ENCODE measurements at regions not wholly inside any gene's neighbourhood (a gene's known extent, or its start where the extent isn't known, plus 50 kb on each side); places are given as distances from the start of the nearest gene placed in this dataset.

- FAIRE-seq = no peak
- DNase-seq (ENCODE audit: insufficient read length, low spot score) = no peak
- no peak for TF ChIP-seq CTCF (IDR thresholded peaks at IDR 0.05; ENCODE audit: insufficient read depth, missing control alignments)
Measured at GRCh38 chr18:45430041-45430440, 185.2 kb upstream of the SLC14A2 start.

- no peak for TF ChIP-seq CTCF (IDR thresholded peaks at IDR 0.05; ENCODE audit: insufficient read depth, missing control alignments)
- DNase-seq (ENCODE audit: insufficient read length, low spot score) (no peak), FAIRE-seq (no peak)
Measured at GRCh38 chr18:45435810-45436209, 179.5 kb upstream of the SLC14A2 start.

- TF ChIP-seq CTCF (IDR thresholded peaks at IDR 0.05; ENCODE audit: insufficient read depth, missing control alignments) = no peak
- FAIRE-seq (no peak), DNase-seq (ENCODE audit: insufficient read length, low spot score) (no peak)
Measured at GRCh38 chr18:45437366-45437765, 177.9 kb upstream of the SLC14A2 start.

DNA sequence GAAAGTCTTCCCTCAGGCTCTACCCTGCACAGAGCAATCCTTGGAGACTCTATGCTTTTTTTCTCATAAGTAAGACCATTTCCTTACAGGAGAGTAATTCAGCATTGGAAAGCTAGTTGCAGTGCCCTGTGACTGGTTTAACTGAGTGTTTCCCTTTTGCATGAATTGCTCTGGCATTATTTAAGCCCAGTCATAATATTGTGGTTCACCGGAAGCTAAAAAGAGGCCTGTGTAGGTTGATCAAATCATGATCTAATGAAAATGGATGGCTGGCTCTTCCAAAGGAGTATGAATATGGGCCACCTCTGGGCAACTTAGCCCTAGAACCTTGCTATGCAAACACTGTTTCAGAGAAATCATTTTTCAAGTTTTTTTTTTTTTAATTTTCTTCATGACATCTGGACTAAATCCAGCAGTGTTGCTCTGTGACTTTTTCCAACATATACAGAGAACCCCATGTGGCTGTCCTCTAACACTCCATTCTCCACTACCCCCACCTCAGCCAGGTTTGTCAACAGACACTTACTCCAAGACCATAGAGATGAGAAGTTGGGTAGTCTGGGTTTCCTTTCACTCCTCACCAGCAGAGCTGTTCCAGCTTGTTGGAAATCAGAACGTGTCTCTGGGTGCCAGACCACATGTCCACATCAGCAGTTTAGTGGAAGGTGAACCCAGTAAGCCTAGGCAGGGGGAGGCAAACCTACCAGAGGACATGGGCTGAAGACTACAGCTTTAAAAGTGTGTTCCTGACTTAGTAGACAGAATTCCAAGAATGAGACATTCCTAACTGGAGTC is 175.2 kb upstream of the SLC14A2 start:
- FAIRE-seq = no peak
- no peak for DNase-seq (ENCODE audit: insufficient read length, low spot score)
- no peak for TF ChIP-seq CTCF (IDR thresholded peaks at IDR 0.05; ENCODE audit: insufficient read depth, missing control alignments)

DNA sequence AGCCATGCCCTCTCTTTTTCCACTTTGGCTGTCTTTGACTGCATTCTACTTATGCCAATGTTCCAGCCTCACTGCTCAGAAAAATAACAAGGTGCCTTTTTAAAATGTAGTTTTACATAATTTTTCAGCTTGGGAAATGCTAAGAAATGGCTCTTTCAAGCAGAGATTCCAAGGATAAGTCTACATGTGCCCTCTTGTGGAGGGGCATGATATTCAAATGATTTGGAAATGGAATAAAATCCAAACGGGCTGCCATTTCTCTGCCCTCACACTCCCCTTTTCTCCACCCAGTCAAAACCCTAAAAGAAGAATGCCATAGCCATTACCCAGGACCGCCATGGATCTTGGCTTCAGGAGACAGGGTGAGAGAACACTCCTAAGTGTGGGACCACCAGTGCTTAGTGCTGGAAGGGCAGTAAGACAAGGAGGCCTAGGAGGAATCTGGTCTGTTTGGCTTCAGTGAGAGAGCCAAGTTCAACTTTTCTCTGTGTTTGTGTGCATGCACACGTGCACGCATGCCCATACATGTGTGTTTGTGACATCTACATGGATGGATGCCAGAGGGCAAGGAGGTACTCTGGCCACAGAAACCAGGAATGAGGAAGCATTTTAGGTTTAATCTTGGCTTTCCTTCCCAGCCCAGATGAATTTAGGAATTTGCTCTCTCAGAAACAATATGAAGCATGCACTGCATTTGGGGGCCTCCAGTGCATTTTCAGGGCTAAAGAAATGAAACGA is 174.0 kb upstream of the SLC14A2 start:
- FAIRE-seq (no peak), DNase-seq (ENCODE audit: insufficient read length, low spot score) (no peak)
- no peak for TF ChIP-seq CTCF (IDR thresholded peaks at IDR 0.05; ENCODE audit: insufficient read depth, missing control alignments)

DNA sequence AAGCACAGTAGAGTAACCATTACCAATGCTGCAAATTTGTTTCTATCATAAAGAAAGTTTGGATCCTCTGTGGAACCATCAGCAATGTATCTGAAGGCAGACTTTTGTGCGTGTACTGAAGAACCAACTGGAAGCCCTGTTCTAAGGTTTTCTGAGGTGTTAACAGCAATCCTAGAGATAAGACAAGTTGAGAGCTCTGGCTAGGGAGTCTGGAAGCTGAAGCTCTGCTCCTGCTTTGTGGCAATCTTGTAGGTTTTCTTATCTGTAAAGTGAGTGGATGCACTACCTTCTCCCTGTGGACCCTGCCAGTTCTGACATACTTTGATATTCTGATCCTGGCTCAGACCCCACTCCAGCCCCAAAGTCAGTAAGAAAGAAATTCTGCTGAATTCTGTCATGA is 171.2 kb upstream of the SLC14A2 start:
- FAIRE-seq = no peak
- TF ChIP-seq CTCF (IDR thresholded peaks at IDR 0.05; ENCODE audit: insufficient read depth, missing control alignments) = no peak
- no peak for DNase-seq (ENCODE audit: insufficient read length, low spot score)
